PFSK-1 (cell line): ENCODE measurements at regions not wholly inside any gene's neighbourhood (a gene's known extent, or its start where the extent isn't known, plus 50 kb on each side); places are given as distances from the start of the nearest gene placed in this dataset.

Source experiments
- FOXP2 ChIP-seq: optimal IDR thresholded peaks from 2 replicates; pipeline ENCODE3; 2011; ENCODE audit warnings: borderline replicate concordance, control low read depth, inconsistent platforms; ENCODE audit not compliant: insufficient read depth; ENCODE audit errors: extremely low read length, extremely low read depth
- POLR2AphosphoS5 ChIP-seq: IDR thresholded peaks from 2 replicates; pipeline ENCODE4 v1.6.1; 2012; ENCODE audit warnings: low read depth, mild to moderate bottlenecking, control low read depth, low read length, moderate library complexity
- REST ChIP-seq, 2 experiments: IDR thresholded peaks; 2 replicates each; pipeline versions ENCODE4 v1.6.1 to v1.8.0; 2011 to 2012; ENCODE audit warnings: low read depth in 2 of 2, low read length in 2 of 2, control low read depth in 1 of 2, inconsistent platforms in 1 of 2, mild to moderate bottlenecking in 1 of 2, moderate library complexity in 1 of 2; ENCODE audit not compliant: insufficient read depth in 1 of 2
- SIN3A ChIP-seq: IDR thresholded peaks from 2 replicates; pipeline ENCODE4 v1.6.1; 2012; ENCODE audit warnings: mild to moderate bottlenecking, low read length, moderate library complexity, borderline replicate concordance; ENCODE audit not compliant: insufficient read depth
- TAF1 ChIP-seq: IDR thresholded peaks from 2 replicates; pipeline ENCODE4 v1.6.1; 2012; ENCODE audit warnings: low read length, control low read depth, borderline replicate concordance; ENCODE audit not compliant: insufficient read depth

- TF ChIP-seq REST (IDR thresholded peaks at IDR 0.05; ENCODE audit: insufficient read depth in 1 of 2, low read depth in 2 of 2, low read length in 2 of 2) (no peak), SIN3A (no peak), FOXP2 (no peak)
These were observed 348.4 kb downstream of the BCL11B start for GRCh38 chr14:98923596-98923995.

- TF ChIP-seq TAF1 (no peak), REST (IDR thresholded peaks at IDR 0.05; ENCODE audit: insufficient read depth in 1 of 2, low read depth in 2 of 2, low read length in 2 of 2) (no peak), SIN3A (no peak), FOXP2 (no peak), POLR2AphosphoS5 (no peak)
These were observed 348.0 kb downstream of the BCL11B start for GRCh38 chr14:98924046-98924445.

GRCh38 chr14:98925354-98926040, 346.5 kb downstream of the BCL11B start:
- no peak for TF ChIP-seq REST (IDR thresholded peaks at IDR 0.05; ENCODE audit: insufficient read depth in 1 of 2, low read depth in 2 of 2, low read length in 2 of 2)
- TF ChIP-seq FOXP2 = no peak
- no peak for TF ChIP-seq SIN3A
- no peak for TF ChIP-seq POLR2AphosphoS5
- no peak for TF ChIP-seq TAF1

GRCh38 chr14:98926146-98926545, 345.9 kb downstream of the BCL11B start:
- TF ChIP-seq FOXP2 (no peak), POLR2AphosphoS5 (no peak), SIN3A (no peak), REST (IDR thresholded peaks at IDR 0.05; ENCODE audit: insufficient read depth in 1 of 2, low read depth in 2 of 2, low read length in 2 of 2) (no peak), TAF1 (no peak)

GRCh38 chr14:98926801-98927200, 345.2 kb downstream of the BCL11B start:
- TF ChIP-seq FOXP2 (no peak), TAF1 (no peak), POLR2AphosphoS5 (no peak), REST (IDR thresholded peaks at IDR 0.05; ENCODE audit: insufficient read depth in 1 of 2, low read depth in 2 of 2, low read length in 2 of 2) (no peak), SIN3A (no peak)
